ENCODE measurements at regions not wholly inside any gene's neighbourhood (a gene's known extent, or its start where the extent isn't known, plus 50 kb on each side); places are given as distances from the start of the nearest gene placed in this dataset.

- peak; percentile 31; the same call in 1 of the 2 replicates for TF ChIP-seq POLR2AphosphoS5 (IDR thresholded peaks at IDR 0.05; ENCODE audit: borderline replicate concordance, low read depth, low read length)
- no peak for TF ChIP-seq EZH2 (IDR thresholded peaks at IDR 0.05)
- TF ChIP-seq FOXP2 (optimal IDR thresholded peaks at IDR 0.05; ENCODE audit: control extremely low read depth, extremely low read length, insufficient read depth), result no peak
These were observed 108.5 kb downstream of the ZNF330 start for GRCh38 chr4:141329174-141329569.

Measured in SK-N-MC (cell line).